ENCODE measurements at regions not wholly inside any gene's neighbourhood (a gene's known extent, or its start where the extent isn't known, plus 50 kb on each side); places are given as distances from the start of the nearest gene placed in this dataset.

- TF ChIP-seq, protein P1, sequence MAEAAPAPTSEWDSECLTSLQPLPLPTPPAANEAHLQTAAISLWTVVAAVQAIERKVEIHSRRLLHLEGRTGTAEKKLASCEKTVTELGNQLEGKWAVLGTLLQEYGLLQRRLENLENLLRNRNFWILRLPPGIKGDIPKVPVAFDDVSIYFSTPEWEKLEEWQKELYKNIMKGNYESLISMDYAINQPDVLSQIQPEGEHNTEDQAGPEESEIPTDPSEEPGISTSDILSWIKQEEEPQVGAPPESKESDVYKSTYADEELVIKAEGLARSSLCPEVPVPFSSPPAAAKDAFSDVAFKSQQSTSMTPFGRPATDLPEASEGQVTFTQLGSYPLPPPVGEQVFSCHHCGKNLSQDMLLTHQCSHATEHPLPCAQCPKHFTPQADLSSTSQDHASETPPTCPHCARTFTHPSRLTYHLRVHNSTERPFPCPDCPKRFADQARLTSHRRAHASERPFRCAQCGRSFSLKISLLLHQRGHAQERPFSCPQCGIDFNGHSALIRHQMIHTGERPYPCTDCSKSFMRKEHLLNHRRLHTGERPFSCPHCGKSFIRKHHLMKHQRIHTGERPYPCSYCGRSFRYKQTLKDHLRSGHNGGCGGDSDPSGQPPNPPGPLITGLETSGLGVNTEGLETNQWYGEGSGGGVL (CRISPR knock-in tag; IDR thresholded peaks at IDR 0.05): no peak
- no peak for TF ChIP-seq TCF7 (IDR thresholded peaks at IDR 0.05; ENCODE audit: borderline replicate concordance)
Observed at GRCh38 chr3:22704166-22704565, 499.0 kb upstream of the UBE2E2 start (continued).

GRCh38 chr3:22704571-22705354, 498.4 kb upstream of the UBE2E2 start:
- BruUV-seq (replicated peaks): no TSS peak

More at GRCh38 chr3:22704571-22705354, 498.4 kb upstream of the UBE2E2 start:
- Histone ChIP-seq H3K4me3 (no peak overlapping the region), H3K36me3 (ENCODE audit: control insufficient read depth, insufficient read depth, low read length) (no peaks in the 10 kb centered on the region), H3K79me2 (ENCODE audit: control insufficient read depth, insufficient read depth, low read length) (no peaks in the 10 kb centered on the region), H3K9me3 (replicated peaks; ENCODE audit: control insufficient read depth, insufficient read depth, low read depth, low read length) (no peaks in the 10 kb centered on the region; the same call in 1 of the 2 replicates), H3K9ac (ENCODE audit: insufficient read depth in 1 of 2, low read depth in 2 of 2, low read length in 2 of 2) (no peak overlapping the region), H3K27me3 (ENCODE audit: control insufficient read depth in 2 of 2, insufficient read depth in 2 of 2, low read length in 2 of 2) (no peaks in the 10 kb centered on the region), H3K27ac (ENCODE audit: extremely low read depth, low read depth, low read length) (no peak overlapping the region), H3K4me2 (ENCODE audit: insufficient read depth, low read length) (no peak overlapping the region), H2AFZ (ENCODE audit: low read depth, low read length) (no peak overlapping the region), H4K20me1 (replicated peaks; ENCODE audit: control insufficient read depth, insufficient read depth, low read length) (no peaks in the 10 kb centered on the region), H3K9me1 (ENCODE audit: control insufficient read depth, insufficient read depth, low read length) (no peaks in the 10 kb centered on the region), H3K4me1 (replicated peaks in 1 of 2; ENCODE audit: control insufficient read depth in 2 of 2, insufficient read depth in 2 of 2, low read length in 2 of 2) (no peaks in the 10 kb centered on the region)
- FAIRE-seq (no peak), ATAC-seq (no peak), DNase-seq (ENCODE audit: extremely low read depth in 1 of 4, low spot score in 3 of 4) (no peak)
- CTCF ChIA-PET (ENCODE audit: low intra/inter-chr PET ratio): no interaction called here
- 1% methylated on average over 6 of the region's 6 CpGs for WGBS (ENCODE audit: insufficient coverage, low coverage, missing lambda C conversion rate)
- intact Hi-C loops (cut with micrococcal nuclease) (no loop called here), in situ Hi-C loops (cut with MboI) (no loop called here)
- no peak for TF ChIP-seq HDAC8 (tag; IDR thresholded peaks at IDR 0.05)
- no peak for TF ChIP-seq ZNF589 (CRISPR knock-in tag; IDR thresholded peaks at IDR 0.05; ENCODE audit: low read depth)
- TF ChIP-seq ZNF165 (CRISPR knock-in tag; IDR thresholded peaks at IDR 0.05; ENCODE audit: borderline replicate concordance): no peak
- no peak for TF ChIP-seq ZNF224 (CRISPR knock-in tag; IDR thresholded peaks at IDR 0.05)
- no peak for TF ChIP-seq SMARCB1 (IDR thresholded peaks at IDR 0.05; ENCODE audit: insufficient read length, low read depth)
- no peak for TF ChIP-seq ARID1B (IDR thresholded peaks at IDR 0.05)
- no peak for TF ChIP-seq ZNF140 (CRISPR knock-in tag; IDR thresholded peaks at IDR 0.05)
- TF ChIP-seq XRCC5 (IDR thresholded peaks at IDR 0.05; ENCODE audit: low read depth, low read length): no peak
- no peak for TF ChIP-seq ATF1 (CRISPR knock-in tag; IDR thresholded peaks at IDR 0.05)
- TF ChIP-seq ATF1 (tag; IDR thresholded peaks at IDR 0.05): no peak
- no peak for TF ChIP-seq CLOCK (CRISPR knock-in tag; IDR thresholded peaks at IDR 0.05; ENCODE audit: borderline replicate concordance)
- no peak for TF ChIP-seq PTRF (tag; IDR thresholded peaks at IDR 0.05)
- POLR2A ChIA-PET: no interaction called here
